ENCODE measurements at regions not wholly inside any gene's neighbourhood (a gene's known extent, or its start where the extent isn't known, plus 50 kb on each side); places are given as distances from the start of the nearest gene placed in this dataset.

DNA sequence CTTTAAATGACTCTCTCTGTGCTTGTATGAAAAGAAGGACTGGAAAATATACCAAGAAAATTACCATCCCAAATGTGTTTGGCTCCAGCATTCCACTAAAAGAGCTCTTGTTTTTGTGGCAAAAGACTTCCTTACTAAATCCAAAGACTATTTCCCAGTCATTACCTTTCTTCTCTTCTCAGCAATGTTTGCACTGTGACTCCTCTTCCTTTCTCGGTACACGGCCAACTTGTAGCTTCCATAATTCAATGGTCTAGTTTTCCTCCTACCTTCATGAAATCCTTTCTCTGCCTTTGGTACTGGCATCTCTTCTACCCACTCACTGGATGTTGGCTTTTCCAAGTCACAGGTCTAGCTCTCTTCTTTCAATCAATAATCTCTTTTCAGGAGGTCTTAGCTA lies 568.5 kb upstream of the JAG1 start:
- Histone ChIP-seq H4K20me1 (ENCODE audit: insufficient read depth, low read length) (no peaks in the 10 kb centered on the region), H3K4me1 (ENCODE audit: insufficient read depth, low read length) (peaks cover 4% of the 10 kb centered on the region), H3K27ac (ENCODE audit: low read depth, low read length) (no peak overlapping the region), H2AFZ (ENCODE audit: low read depth, low read length) (no peak overlapping the region), H3K79me2 (ENCODE audit: insufficient read depth, low read length) (no peaks in the 10 kb centered on the region), H3K9me3 (ENCODE audit: insufficient read depth, low read depth, low read length) (no peaks in the 10 kb centered on the region), H3K4me2 (ENCODE audit: low read length) (no peak overlapping the region), H3K9ac (ENCODE audit: low read length) (no peak overlapping the region), H3K4me3 (ENCODE audit: insufficient read depth, low read depth, low read length) (no peak overlapping the region), H3K27me3 (ENCODE audit: insufficient read depth, low read length) (no peaks in the 10 kb centered on the region), H3K36me3 (ENCODE audit: insufficient read depth, low read length) (no peaks in the 10 kb centered on the region)
- H3K9me3 Mint-ChIP-seq (ENCODE audit: unreplicated experiment): peaks cover 4% of the 10 kb centered on the region
- DNase-seq (ENCODE audit: low read depth) (no peak), FAIRE-seq (no peak)
- no peak overlapping the region for H3K4me3 Mint-ChIP-seq (ENCODE audit: unreplicated experiment)
- H3K4me1 Mint-ChIP-seq (ENCODE audit: low read depth, unreplicated experiment): peaks cover 15% of the 10 kb centered on the region
- H3K27me3 Mint-ChIP-seq (ENCODE audit: low read depth, unreplicated experiment): no peaks in the 10 kb centered on the region
- no peak overlapping the region for H3K27ac Mint-ChIP-seq (ENCODE audit: unreplicated experiment)
- no peak for TF ChIP-seq EZH2 (IDR thresholded peaks at IDR 0.05; ENCODE audit: insufficient read depth, low read length)
- TF ChIP-seq, protein P1, sequence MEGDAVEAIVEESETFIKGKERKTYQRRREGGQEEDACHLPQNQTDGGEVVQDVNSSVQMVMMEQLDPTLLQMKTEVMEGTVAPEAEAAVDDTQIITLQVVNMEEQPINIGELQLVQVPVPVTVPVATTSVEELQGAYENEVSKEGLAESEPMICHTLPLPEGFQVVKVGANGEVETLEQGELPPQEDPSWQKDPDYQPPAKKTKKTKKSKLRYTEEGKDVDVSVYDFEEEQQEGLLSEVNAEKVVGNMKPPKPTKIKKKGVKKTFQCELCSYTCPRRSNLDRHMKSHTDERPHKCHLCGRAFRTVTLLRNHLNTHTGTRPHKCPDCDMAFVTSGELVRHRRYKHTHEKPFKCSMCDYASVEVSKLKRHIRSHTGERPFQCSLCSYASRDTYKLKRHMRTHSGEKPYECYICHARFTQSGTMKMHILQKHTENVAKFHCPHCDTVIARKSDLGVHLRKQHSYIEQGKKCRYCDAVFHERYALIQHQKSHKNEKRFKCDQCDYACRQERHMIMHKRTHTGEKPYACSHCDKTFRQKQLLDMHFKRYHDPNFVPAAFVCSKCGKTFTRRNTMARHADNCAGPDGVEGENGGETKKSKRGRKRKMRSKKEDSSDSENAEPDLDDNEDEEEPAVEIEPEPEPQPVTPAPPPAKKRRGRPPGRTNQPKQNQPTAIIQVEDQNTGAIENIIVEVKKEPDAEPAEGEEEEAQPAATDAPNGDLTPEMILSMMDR (IDR thresholded peaks at IDR 0.05; ENCODE audit: insufficient read depth, low read depth, low read length): no peak
- no peaks in the 10 kb centered on the region for H3K36me3 Mint-ChIP-seq (ENCODE audit: low read depth, unreplicated experiment)

DNA sequence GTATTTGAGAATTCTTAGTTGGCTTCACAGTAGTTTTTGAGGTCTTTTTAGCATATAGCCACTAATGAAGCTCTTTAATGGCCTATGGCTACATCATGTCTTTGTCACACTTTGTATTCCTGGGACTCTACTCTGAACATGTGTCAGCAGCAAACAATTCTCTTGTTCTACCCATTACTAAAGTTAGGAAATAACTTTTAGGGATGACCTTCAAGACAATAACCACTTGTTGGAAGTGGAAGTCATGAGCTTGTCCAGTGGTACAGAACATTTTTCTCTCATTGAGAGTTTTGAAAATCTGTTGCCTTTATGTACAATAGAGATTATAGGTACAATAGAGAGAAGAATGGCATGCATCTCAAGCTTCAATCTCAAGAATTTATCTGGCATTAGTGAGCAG lies 571.6 kb upstream of the JAG1 start:
- no peak for TF ChIP-seq EZH2 (IDR thresholded peaks at IDR 0.05; ENCODE audit: insufficient read depth, low read length)
- TF ChIP-seq, protein P1 (IDR thresholded peaks at IDR 0.05; ENCODE audit: insufficient read depth, low read depth, low read length): no peak
- Histone ChIP-seq H3K9me3 (ENCODE audit: insufficient read depth, low read depth, low read length) (no peaks in the 10 kb centered on the region), H2AFZ (ENCODE audit: low read depth, low read length) (no peak overlapping the region), H3K27me3 (ENCODE audit: insufficient read depth, low read length) (peaks cover 8% of the 10 kb centered on the region), H4K20me1 (ENCODE audit: insufficient read depth, low read length) (no peaks in the 10 kb centered on the region), H3K4me1 (ENCODE audit: insufficient read depth, low read length) (peaks cover 4% of the 10 kb centered on the region), H3K36me3 (ENCODE audit: insufficient read depth, low read length) (no peaks in the 10 kb centered on the region), H3K9ac (ENCODE audit: low read length) (no peak overlapping the region), H3K79me2 (ENCODE audit: insufficient read depth, low read length) (no peaks in the 10 kb centered on the region), H3K4me3 (ENCODE audit: insufficient read depth, low read depth, low read length) (no peak overlapping the region), H3K27ac (ENCODE audit: low read depth, low read length) (no peak overlapping the region), H3K4me2 (ENCODE audit: low read length) (no peak overlapping the region)
- Mint-ChIP-seq H3K9me3 (ENCODE audit: unreplicated experiment) (no peaks in the 10 kb centered on the region), H3K27ac (ENCODE audit: unreplicated experiment) (no peak overlapping the region), H3K36me3 (ENCODE audit: low read depth, unreplicated experiment) (no peaks in the 10 kb centered on the region), H3K4me3 (ENCODE audit: unreplicated experiment) (no peak overlapping the region), H3K27me3 (ENCODE audit: low read depth, unreplicated experiment) (no peaks in the 10 kb centered on the region), H3K4me1 (ENCODE audit: low read depth, unreplicated experiment) (peaks cover 27% of the 10 kb centered on the region)
- DNase-seq (ENCODE audit: low read depth) (no peak), FAIRE-seq (no peak)

DNA sequence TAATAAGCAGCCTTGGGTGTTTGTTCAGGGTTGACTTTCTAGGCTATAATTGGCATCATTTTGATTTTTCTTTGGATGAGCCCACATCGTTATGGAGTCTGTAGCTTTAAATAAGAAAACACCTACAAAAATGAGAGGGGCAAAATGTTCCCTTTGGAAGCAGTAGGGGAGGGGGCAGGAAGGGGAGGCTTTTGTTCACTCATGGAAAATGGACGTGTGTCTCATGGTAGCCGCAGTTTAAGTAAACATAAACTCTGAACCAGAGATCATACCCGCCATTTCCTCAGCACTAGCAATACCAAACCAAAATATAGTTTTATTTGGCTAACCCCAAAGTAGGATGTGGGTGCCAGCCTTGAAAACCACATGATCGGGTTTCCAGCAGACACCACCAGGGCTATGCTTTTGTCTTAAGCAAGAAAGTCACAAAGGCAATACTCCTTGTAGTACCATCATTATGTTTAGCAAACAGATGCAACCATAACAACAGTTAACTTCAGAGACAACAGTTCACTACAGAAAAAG lies 572.5 kb upstream of the JAG1 start:
- no peak overlapping the region for H3K27ac ChIP-seq (ENCODE audit: low read depth, low read length)
- no peaks in the 10 kb centered on the region for H4K20me1 ChIP-seq (ENCODE audit: insufficient read depth, low read length)
- Mint-ChIP-seq H3K4me3 (ENCODE audit: unreplicated experiment) (no peak overlapping the region), H3K9me3 (ENCODE audit: unreplicated experiment) (no peaks in the 10 kb centered on the region), H3K27ac (ENCODE audit: unreplicated experiment) (no peak overlapping the region), H3K4me1 (ENCODE audit: low read depth, unreplicated experiment) (peaks cover 27% of the 10 kb centered on the region), H3K36me3 (ENCODE audit: low read depth, unreplicated experiment) (no peaks in the 10 kb centered on the region), H3K27me3 (ENCODE audit: low read depth, unreplicated experiment) (no peaks in the 10 kb centered on the region)
- no peaks in the 10 kb centered on the region for H3K79me2 ChIP-seq (ENCODE audit: insufficient read depth, low read length)
- H3K4me2 ChIP-seq (ENCODE audit: low read length): no peak overlapping the region
- H3K4me1 ChIP-seq (ENCODE audit: insufficient read depth, low read length): peaks cover 4% of the 10 kb centered on the region
- TF ChIP-seq EZH2 (IDR thresholded peaks at IDR 0.05; ENCODE audit: insufficient read depth, low read length): no peak
- TF ChIP-seq, protein P1 (IDR thresholded peaks at IDR 0.05; ENCODE audit: insufficient read depth, low read depth, low read length): no peak
- no peak overlapping the region for H2AFZ ChIP-seq (ENCODE audit: low read depth, low read length)
- H3K4me3 ChIP-seq (ENCODE audit: insufficient read depth, low read depth, low read length): no peak overlapping the region
- H3K9me3 ChIP-seq (ENCODE audit: insufficient read depth, low read depth, low read length): no peaks in the 10 kb centered on the region
- H3K9ac ChIP-seq (ENCODE audit: low read length): no peak overlapping the region
- FAIRE-seq (no peak), DNase-seq (ENCODE audit: low read depth) (no peak)
- H3K27me3 ChIP-seq (ENCODE audit: insufficient read depth, low read length): peaks cover 8% of the 10 kb centered on the region
- H3K36me3 ChIP-seq (ENCODE audit: insufficient read depth, low read length): no peaks in the 10 kb centered on the region
